IMR-90 (cell line): ENCODE measurements at regions not wholly inside any gene's neighbourhood (a gene's known extent, or its start where the extent isn't known, plus 50 kb on each side); places are given as distances from the start of the nearest gene placed in this dataset.

ENCODE experiments used
- ATAC-seq: fragments of 200-7000 bp; cut with Tn5 transposase; 2 replicates; pipeline ENCODE4 v1.9.1; 2020; ENCODE audit warnings: low read depth, mild to moderate bottlenecking, moderate library complexity
- BruUV-seq: library from RNA; stranded (reverse); fragments of 400-500 nt; replicated peaks from 2 replicates; lab custom pipeline; 2021; lab: Mats Ljungman, UMichigan
- CTCF ChIA-PET: fragments of 300-600 bp; formaldehyde crosslinking; extraction: SDS; loops from one replicate; lab custom pipeline; 2021; ENCODE audit warnings: antibody characterized with exemption; lab: Yijun Ruan, JAX
- POLR2A ChIA-PET: fragments of 300-600 bp; sonication (Branson Sonifier 250); formaldehyde crosslinking; loops from one replicate; lab custom pipeline; 2022; ENCODE audit warnings: antibody characterized with exemption; ENCODE audit not compliant: unreplicated experiment; lab: Charles Lee
- DNase-seq: peaks from one replicate; pipeline ENCODE4 v3.0.0; 2013
- H2AFZ ChIP-seq: replicated peaks from 2 replicates; pipeline ENCODE3; 2013; ENCODE audit warnings: low read length, mild to moderate bottlenecking; ENCODE audit not compliant: poor library complexity
- H2AK5ac ChIP-seq: 2 replicates; pipeline ENCODE4 v1.6.1; 2013; ENCODE audit warnings: low read depth, low read length, inconsistent platforms
- H2AK9ac ChIP-seq: replicated peaks from 2 replicates; pipeline ENCODE3; 2013; ENCODE audit warnings: mild to moderate bottlenecking, low read depth, low read length, moderate library complexity; ENCODE audit not compliant: poor library complexity
- H2BK120ac ChIP-seq: 2 replicates; pipeline ENCODE4 v1.6.1; 2013; ENCODE audit warnings: low read depth, low read length, inconsistent platforms
- H2BK15ac ChIP-seq: 3 replicates; pipeline ENCODE4 v1.6.1; 2013; ENCODE audit warnings: low read depth, low read length, inconsistent platforms
- H2BK20ac ChIP-seq: 2 replicates; pipeline ENCODE4 v1.6.1; 2013; ENCODE audit warnings: low read depth, mild to moderate bottlenecking, inconsistent platforms, low read length, moderate library complexity
- H2BK5ac ChIP-seq: 2 replicates; pipeline ENCODE4 v1.6.1; 2013; ENCODE audit warnings: mild to moderate bottlenecking, low read depth, low read length, inconsistent platforms; ENCODE audit not compliant: poor library complexity, severe bottlenecking
- H3K14ac ChIP-seq: replicated peaks from 2 replicates; pipeline ENCODE4 v1.6.1; 2013; ENCODE audit warnings: low read depth, low read length, inconsistent platforms
- H3K18ac ChIP-seq: 2 replicates; pipeline ENCODE4 v1.6.1; 2013; ENCODE audit warnings: low read depth, low read length, control low read depth
- H3K23ac ChIP-seq: 2 replicates; pipeline ENCODE4 v1.6.1; 2013; ENCODE audit warnings: low read depth, low read length, inconsistent platforms
- H3K27ac ChIP-seq: 2 replicates; pipeline ENCODE4 v1.5.1; 2013; ENCODE audit warnings: mild to moderate bottlenecking, control low read depth, low read length; ENCODE audit not compliant: insufficient read depth
- H3K27me3 ChIP-seq: 2 replicates; pipeline ENCODE4 v1.6.1; 2013; ENCODE audit warnings: low read length; ENCODE audit not compliant: control insufficient read depth, insufficient read depth
- H3K36me3 ChIP-seq: 2 replicates; pipeline ENCODE4 v1.6.1; 2013; ENCODE audit warnings: low read length, mixed read lengths; ENCODE audit not compliant: control insufficient read depth, insufficient read depth
- H3K4ac ChIP-seq: 2 replicates; pipeline ENCODE4 v1.6.1; 2013; ENCODE audit warnings: low read depth, low read length, inconsistent platforms
- H3K4me1 ChIP-seq: 2 replicates; pipeline ENCODE4 v1.6.1; 2013; ENCODE audit warnings: low read length, mixed read lengths; ENCODE audit not compliant: control insufficient read depth, insufficient read depth
- H3K4me2 ChIP-seq: 2 replicates; pipeline ENCODE4 v1.6.1; 2013; ENCODE audit warnings: low read depth, mild to moderate bottlenecking, control low read depth, low read length, moderate library complexity
- H3K4me3 ChIP-seq: 2 replicates; pipeline ENCODE4 v1.5.1; 2013; ENCODE audit warnings: low read depth, mild to moderate bottlenecking, control low read depth, low read length, moderate library complexity; ENCODE audit not compliant: insufficient read depth
- H3K56ac ChIP-seq: 2 replicates; pipeline ENCODE4 v1.6.1; 2013; ENCODE audit warnings: low read length, inconsistent platforms; ENCODE audit not compliant: insufficient read depth; ENCODE audit errors: extremely low read depth
- H3K79me1 ChIP-seq, 2 experiments: 2 replicates each; pipeline ENCODE4 v1.6.1; 2013; ENCODE audit warnings: low read length in 2 of 2, inconsistent platforms in 1 of 2, low read depth in 1 of 2
- H3K9ac ChIP-seq: 2 replicates; pipeline ENCODE4 v1.6.1; 2013; ENCODE audit warnings: low read depth, low read length, control low read depth
- H3K9me1 ChIP-seq: 2 replicates; pipeline ENCODE4 v1.6.1; 2013; ENCODE audit warnings: low read length, inconsistent platforms; ENCODE audit not compliant: insufficient read depth
- H3K9me3 ChIP-seq: 2 replicates; pipeline ENCODE4 v1.6.1; 2013; ENCODE audit warnings: low read length; ENCODE audit not compliant: control insufficient read depth, insufficient read depth
- H4K20me1 ChIP-seq: 2 replicates; pipeline ENCODE4 v1.6.1; 2013; ENCODE audit warnings: low read length, inconsistent platforms; ENCODE audit not compliant: insufficient read depth
- H4K5ac ChIP-seq: 2 replicates; pipeline ENCODE4 v1.6.1; 2013; ENCODE audit warnings: mild to moderate bottlenecking, low read depth, low read length, control low read depth
- H4K8ac ChIP-seq, 2 experiments: 2 replicates each; pipeline ENCODE4 v1.6.1; 2013; ENCODE audit warnings: low read depth in 2 of 2, low read length in 2 of 2, control low read depth in 1 of 2, inconsistent platforms in 1 of 2
- H4K91ac ChIP-seq: 2 replicates; pipeline ENCODE4 v1.6.1; 2013; ENCODE audit warnings: low read depth, low read length, inconsistent platforms; ENCODE audit not compliant: insufficient read depth
- BHLHE40 ChIP-seq: fragments of 150-350 bp; IDR thresholded peaks from 2 replicates; pipeline ENCODE4 v1.6.1; 2016; ENCODE audit warnings: mild to moderate bottlenecking, low read depth, low read length
- CEBPB ChIP-seq: IDR thresholded peaks from 2 replicates; pipeline ENCODE4 v1.6.1; 2012; ENCODE audit warnings: low read depth, low read length, improper control_type of control experiment
- CHD1 ChIP-seq: IDR thresholded peaks from 2 replicates; pipeline ENCODE4 v1.6.1; 2012; ENCODE audit warnings: low read depth, low read length, improper control_type of control experiment
- FOS ChIP-seq: fragments of 150-350 bp; IDR thresholded peaks from 2 replicates; pipeline ENCODE4 v1.6.1; 2016; ENCODE audit warnings: low read depth, low read length
- MAFK ChIP-seq: IDR thresholded peaks from 2 replicates; pipeline ENCODE4 v1.6.1; 2012; ENCODE audit warnings: low read depth, low read length, improper control_type of control experiment
- MAZ ChIP-seq: IDR thresholded peaks from 2 replicates; pipeline ENCODE4 v1.6.1; 2012; ENCODE audit warnings: low read depth, mild to moderate bottlenecking, low read length, improper control_type of control experiment, moderate library complexity, borderline replicate concordance
- MXI1 ChIP-seq: IDR thresholded peaks from 2 replicates; pipeline ENCODE4 v1.6.1; 2012; ENCODE audit warnings: low read depth, mild to moderate bottlenecking, low read length, moderate library complexity, borderline replicate concordance
- NFE2L2 ChIP-seq: fragments of 150-350 bp; IDR thresholded peaks from 2 replicates; pipeline ENCODE4 v1.6.1; 2016; ENCODE audit warnings: low read depth, mild to moderate bottlenecking, low read length
- POLR2A ChIP-seq: IDR thresholded peaks from 2 replicates; pipeline ENCODE4 v1.6.1; 2012; ENCODE audit warnings: mild to moderate bottlenecking, low read depth, low read length
- RAD21 ChIP-seq: IDR thresholded peaks from 2 replicates; pipeline ENCODE4 v1.6.1; 2012; ENCODE audit warnings: low read length, improper control_type of control experiment
- RCOR1 ChIP-seq: IDR thresholded peaks from 2 replicates; pipeline ENCODE4 v1.6.1; 2012; ENCODE audit warnings: mild to moderate bottlenecking, low read length, improper control_type of control experiment; ENCODE audit not compliant: insufficient replicate concordance
- RFX5 ChIP-seq: IDR thresholded peaks from 2 replicates; pipeline ENCODE4 v1.8.0; 2012; ENCODE audit warnings: low read depth, mild to moderate bottlenecking, low read length, moderate library complexity
- SMC3 ChIP-seq: fragments of 150-350 bp; IDR thresholded peaks from 2 replicates; pipeline ENCODE4 v1.6.1; 2016; ENCODE audit warnings: low read depth, mild to moderate bottlenecking, antibody characterized with exemption, low read length, moderate library complexity
- WGBS, 2 experiments: methylation state at CpG; one replicate each; pipeline versions ENCODE4 v1.1.5 to v1.1.7; 2013; ENCODE audit warnings: missing lambda C conversion rate in 2 of 2; ENCODE audit not compliant: insufficient read length in 1 of 2; ENCODE audit errors: extremely low coverage in 2 of 2; 5-methylcytosine and 5-hydroxymethylcytosine counted together
- dilution Hi-C: fragments of 300-500 bp; cut with HindIII; formaldehyde crosslinking; loops from one replicate; pipeline ENCODE4 v1.14.3; 2018; ENCODE audit warnings: low sequenced_read_pairs; ENCODE audit not compliant: unreplicated experiment
- in situ Hi-C: fragments of 300-500 bp; cut with MboI; formaldehyde crosslinking; loops from 3 replicates; pipeline ENCODE4 v1.14.3; 2019; ENCODE audit warnings: low sequenced_read_pairs, inconsistent platforms, mixed read lengths
- intact Hi-C: fragments of 100-400 bp; cut with micrococcal nuclease; formaldehyde crosslinking; loops from 2 replicates; pipeline ENCODE4 v1.10.0; 2022
- TF ChIP-seq, protein P1 (sequence below): conservative IDR thresholded peaks from 2 replicates; pipeline ENCODE4 v1.5.1; 2012; ENCODE audit warnings: mild to moderate bottlenecking, low read depth, low read length, improper control_type of control experiment
- TF ChIP-seq, protein P2 (sequence below): fragments of 150-350 bp; IDR thresholded peaks from 2 replicates; pipeline ENCODE4 v1.6.1; 2017; ENCODE audit warnings: mild to moderate bottlenecking, antibody characterized with exemption, low read length, low read depth
- TF ChIP-seq, protein P3 (sequence below): fragments of 150-350 bp; IDR thresholded peaks from 2 replicates; pipeline ENCODE4 v1.6.1; 2016; ENCODE audit warnings: low read depth, mild to moderate bottlenecking, low read length, moderate library complexity, borderline replicate concordance

DNA sequence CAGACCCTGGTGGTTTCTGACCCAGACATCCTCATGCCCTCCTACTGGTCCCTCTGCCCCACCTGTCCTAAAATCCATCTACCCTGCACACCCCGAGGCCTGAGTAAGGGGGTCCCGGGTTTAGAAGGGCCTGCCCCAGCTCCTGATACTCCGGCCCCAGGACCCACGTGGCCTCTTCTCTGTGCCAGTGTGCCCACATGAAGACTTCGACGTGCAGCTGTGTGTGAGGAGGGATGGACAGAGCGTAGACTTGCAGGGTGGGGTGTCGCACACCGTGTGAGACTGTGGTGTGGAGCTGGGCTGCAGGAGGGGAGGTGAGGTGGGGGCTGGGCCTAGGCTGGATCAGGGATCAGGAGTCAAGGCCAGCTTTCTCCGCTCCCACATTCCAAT, 461.1 kb downstream of the PTPRU start:
- Histone ChIP-seq H3K9ac (no peak overlapping the region), H2AK9ac (no peak overlapping the region), H4K91ac (no peak overlapping the region), H4K8ac (no peak overlapping the region), H3K27ac (no peak overlapping the region), H2BK120ac (no peak overlapping the region), H3K23ac (no peak overlapping the region), H3K36me3 (no peaks in the 10 kb centered on the region), H4K20me1 (no peaks in the 10 kb centered on the region), H3K9me3 (no peaks in the 10 kb centered on the region), H2BK15ac (no peak overlapping the region), H3K9me1 (no peaks in the 10 kb centered on the region), H3K18ac (no peak overlapping the region), H2AK5ac (no peak overlapping the region), H4K5ac (no peak overlapping the region), H2BK20ac (no peak overlapping the region), H3K4me3 (no peak overlapping the region), H3K56ac (no peak overlapping the region), H3K4me1 (no peaks in the 10 kb centered on the region), H3K79me1 (no peaks in the 10 kb centered on the region), H2BK5ac (no peak overlapping the region), H2AFZ (peak overlapping the region; percentile 39), H3K14ac (no peak overlapping the region), H3K4ac (no peak overlapping the region), H3K4me2 (no peak overlapping the region), H3K27me3 (no peaks in the 10 kb centered on the region; the same call in 1 of the 2 replicates)
- BruUV-seq = no TSS peak
- intact Hi-C loops (no loop called here), in situ Hi-C loops (no loop called here), dilution Hi-C loops (no loop called here)
- DNase-seq (no peak), ATAC-seq (no peak)
- CTCF ChIA-PET = interaction anchor here (0.7 kb wide), 1 partner anchor 36 kb away, joined by 3 read pairs; no protein-coding TSS in a partner anchor
- TF ChIP-seq MAFK (no peak), POLR2A (no peak), CHD1 (no peak), MAZ (no peak), MXI1 (no peak), NFE2L2 (no peak), RFX5 (no peak), RAD21 (no peak), CEBPB (no peak), SMC3 (no peak), BHLHE40 (no peak), RCOR1 (no peak), FOS (no peak)
- TF ChIP-seq, protein P1, sequence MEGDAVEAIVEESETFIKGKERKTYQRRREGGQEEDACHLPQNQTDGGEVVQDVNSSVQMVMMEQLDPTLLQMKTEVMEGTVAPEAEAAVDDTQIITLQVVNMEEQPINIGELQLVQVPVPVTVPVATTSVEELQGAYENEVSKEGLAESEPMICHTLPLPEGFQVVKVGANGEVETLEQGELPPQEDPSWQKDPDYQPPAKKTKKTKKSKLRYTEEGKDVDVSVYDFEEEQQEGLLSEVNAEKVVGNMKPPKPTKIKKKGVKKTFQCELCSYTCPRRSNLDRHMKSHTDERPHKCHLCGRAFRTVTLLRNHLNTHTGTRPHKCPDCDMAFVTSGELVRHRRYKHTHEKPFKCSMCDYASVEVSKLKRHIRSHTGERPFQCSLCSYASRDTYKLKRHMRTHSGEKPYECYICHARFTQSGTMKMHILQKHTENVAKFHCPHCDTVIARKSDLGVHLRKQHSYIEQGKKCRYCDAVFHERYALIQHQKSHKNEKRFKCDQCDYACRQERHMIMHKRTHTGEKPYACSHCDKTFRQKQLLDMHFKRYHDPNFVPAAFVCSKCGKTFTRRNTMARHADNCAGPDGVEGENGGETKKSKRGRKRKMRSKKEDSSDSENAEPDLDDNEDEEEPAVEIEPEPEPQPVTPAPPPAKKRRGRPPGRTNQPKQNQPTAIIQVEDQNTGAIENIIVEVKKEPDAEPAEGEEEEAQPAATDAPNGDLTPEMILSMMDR = no peak
- TF ChIP-seq, protein P2, sequence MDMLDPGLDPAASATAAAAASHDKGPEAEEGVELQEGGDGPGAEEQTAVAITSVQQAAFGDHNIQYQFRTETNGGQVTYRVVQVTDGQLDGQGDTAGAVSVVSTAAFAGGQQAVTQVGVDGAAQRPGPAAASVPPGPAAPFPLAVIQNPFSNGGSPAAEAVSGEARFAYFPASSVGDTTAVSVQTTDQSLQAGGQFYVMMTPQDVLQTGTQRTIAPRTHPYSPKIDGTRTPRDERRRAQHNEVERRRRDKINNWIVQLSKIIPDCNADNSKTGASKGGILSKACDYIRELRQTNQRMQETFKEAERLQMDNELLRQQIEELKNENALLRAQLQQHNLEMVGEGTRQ = no peak
- TF ChIP-seq, protein P3, sequence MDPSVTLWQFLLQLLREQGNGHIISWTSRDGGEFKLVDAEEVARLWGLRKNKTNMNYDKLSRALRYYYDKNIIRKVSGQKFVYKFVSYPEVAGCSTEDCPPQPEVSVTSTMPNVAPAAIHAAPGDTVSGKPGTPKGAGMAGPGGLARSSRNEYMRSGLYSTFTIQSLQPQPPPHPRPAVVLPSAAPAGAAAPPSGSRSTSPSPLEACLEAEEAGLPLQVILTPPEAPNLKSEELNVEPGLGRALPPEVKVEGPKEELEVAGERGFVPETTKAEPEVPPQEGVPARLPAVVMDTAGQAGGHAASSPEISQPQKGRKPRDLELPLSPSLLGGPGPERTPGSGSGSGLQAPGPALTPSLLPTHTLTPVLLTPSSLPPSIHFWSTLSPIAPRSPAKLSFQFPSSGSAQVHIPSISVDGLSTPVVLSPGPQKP = no peak
- no CpG with 5 or more reads among the region's 10 CpGs for WGBS, 2 experiments
- POLR2A ChIA-PET = no interaction called here
